Loucy (cell line): ENCODE measurements at regions not wholly inside any gene's neighbourhood (a gene's known extent, or its start where the extent isn't known, plus 50 kb on each side); places are given as distances from the start of the nearest gene placed in this dataset.

Experiments
- H2AFZ ChIP-seq: fragments of 200-600 bp; sonication (generic); 2 replicates; pipeline ENCODE4 v1.6.0; 2016; ENCODE audit warnings: antibody characterized with exemption, mild to moderate bottlenecking, low read length, moderate library complexity
- H3F3A ChIP-seq: fragments of 200-600 bp; 2 replicates; pipeline ENCODE4 v1.6.0; 2016; ENCODE audit warnings: antibody characterized with exemption, low read depth, mild to moderate bottlenecking
- H3K27me3 ChIP-seq: fragments of 200-600 bp; sonication (generic); 2 replicates; pipeline ENCODE4 v1.6.1; 2014; ENCODE audit warnings: low read length, mild to moderate bottlenecking; ENCODE audit not compliant: insufficient read depth, poor library complexity, severe bottlenecking
- H3K36me3 ChIP-seq: fragments of 200-600 bp; sonication (generic); 2 replicates; pipeline ENCODE4 v1.6.1; 2016; ENCODE audit warnings: low read length; ENCODE audit not compliant: insufficient read depth
- H3K4me1 ChIP-seq: fragments of 200-600 bp; sonication (generic); 2 replicates; pipeline ENCODE4 v1.5.1; 2014; ENCODE audit warnings: low read length, mild to moderate bottlenecking; ENCODE audit not compliant: insufficient read depth, poor library complexity, severe bottlenecking
- H3K4me2 ChIP-seq: fragments of 200-600 bp; sonication (generic); 2 replicates; pipeline ENCODE4 v1.6.0; 2014; ENCODE audit warnings: antibody characterized with exemption, low read length, low read depth, mild to moderate bottlenecking; ENCODE audit not compliant: poor library complexity, severe bottlenecking
- H3K4me3 ChIP-seq: fragments of 200-600 bp; sonication (generic); 2 replicates; pipeline ENCODE4 v1.5.1; 2014; ENCODE audit warnings: low read length, mild to moderate bottlenecking, mixed read lengths; ENCODE audit not compliant: poor library complexity, severe bottlenecking
- H3K79me2 ChIP-seq: fragments of 200-600 bp; sonication (generic); 2 replicates; pipeline ENCODE4 v1.6.1; 2014; ENCODE audit warnings: low read length; ENCODE audit not compliant: insufficient read depth
- H3K9ac ChIP-seq: fragments of 200-600 bp; sonication (generic); 2 replicates; pipeline ENCODE4 v1.6.0; 2014; ENCODE audit warnings: mild to moderate bottlenecking, low read depth, low read length, moderate library complexity; ENCODE audit not compliant: poor library complexity, severe bottlenecking
- H3K9me2 ChIP-seq: fragments of 200-600 bp; sonication (generic); replicated peaks from 2 replicates; pipeline ENCODE4 v1.6.1; 2016; ENCODE audit warnings: low read depth, low read length, mixed read lengths
- H3K9me3 ChIP-seq: fragments of 200-600 bp; sonication (generic); 2 replicates; pipeline ENCODE4 v1.6.1; 2014; ENCODE audit warnings: mild to moderate bottlenecking, antibody characterized with exemption, low read length, low read depth; ENCODE audit not compliant: insufficient read depth
- H4K20me1 ChIP-seq: fragments of 200-600 bp; sonication (generic); 2 replicates; pipeline ENCODE4 v1.6.0; 2014; ENCODE audit warnings: antibody characterized with exemption, low read length, mild to moderate bottlenecking; ENCODE audit not compliant: insufficient read depth, poor library complexity, severe bottlenecking
- CTCF ChIP-seq: fragments of 200-600 bp; sonication (generic); conservative IDR thresholded peaks from 2 replicates; pipeline ENCODE4 v1.5.1; 2014; ENCODE audit warnings: mild to moderate bottlenecking, antibody characterized with exemption, low read length
- EZH2phosphoT487 ChIP-seq: fragments of 200-600 bp; IDR thresholded peaks from 2 replicates; pipeline ENCODE4 v1.6.1; 2018; ENCODE audit warnings: antibody characterized with exemption, mild to moderate bottlenecking, moderate library complexity, borderline replicate concordance

- Histone ChIP-seq H3K79me2 (no peaks in the 10 kb centered on the region), H3K4me2 (no peak overlapping the region), H3K9ac (no peak overlapping the region), H2AFZ (no peak overlapping the region), H3F3A (no peaks in the 10 kb centered on the region), H3K4me3 (no peak overlapping the region), H3K36me3 (no peaks in the 10 kb centered on the region), H3K4me1 (peaks cover 3% of the 10 kb centered on the region), H3K9me3 (no peaks in the 10 kb centered on the region), H3K27me3 (no peaks in the 10 kb centered on the region), H4K20me1 (no peaks in the 10 kb centered on the region), H3K9me2 (no peaks in the 10 kb centered on the region)
- no peak for TF ChIP-seq EZH2phosphoT487
Observed at GRCh38 chr14:56023661-56024081, 94.5 kb upstream of the PELI2 start.

GRCh38 chr14:56025191-56025590 is 93.0 kb upstream of the PELI2 start:
- TF ChIP-seq EZH2phosphoT487 (no peak), CTCF (no peak)
- Histone ChIP-seq H3K27me3 (no peaks in the 10 kb centered on the region), H3K9me2 (no peaks in the 10 kb centered on the region), H3K9ac (no peak overlapping the region), H3K79me2 (no peaks in the 10 kb centered on the region), H3K4me3 (no peak overlapping the region), H3K4me2 (no peak overlapping the region), H3F3A (no peaks in the 10 kb centered on the region), H3K9me3 (no peaks in the 10 kb centered on the region), H4K20me1 (no peaks in the 10 kb centered on the region), H2AFZ (no peak overlapping the region), H3K4me1 (peaks cover 3% of the 10 kb centered on the region), H3K36me3 (no peaks in the 10 kb centered on the region)

GRCh38 chr14:56026506-56026905 is 91.7 kb upstream of the PELI2 start:
- H3K9me3 ChIP-seq, result no peaks in the 10 kb centered on the region
- no peak overlapping the region for H3K9ac ChIP-seq
- TF ChIP-seq EZH2phosphoT487 (no peak), CTCF (no peak)
- H3F3A ChIP-seq, result no peaks in the 10 kb centered on the region
- no peaks in the 10 kb centered on the region for H4K20me1 ChIP-seq
- H3K4me2 ChIP-seq, result no peak overlapping the region
- no peak overlapping the region for H2AFZ ChIP-seq
- peaks cover 3% of the 10 kb centered on the region for H3K4me1 ChIP-seq
- no peaks in the 10 kb centered on the region for H3K79me2 ChIP-seq
- H3K36me3 ChIP-seq, result no peaks in the 10 kb centered on the region
- no peaks in the 10 kb centered on the region for H3K9me2 ChIP-seq
- H3K4me3 ChIP-seq, result no peak overlapping the region
- H3K27me3 ChIP-seq, result no peaks in the 10 kb centered on the region

DNA sequence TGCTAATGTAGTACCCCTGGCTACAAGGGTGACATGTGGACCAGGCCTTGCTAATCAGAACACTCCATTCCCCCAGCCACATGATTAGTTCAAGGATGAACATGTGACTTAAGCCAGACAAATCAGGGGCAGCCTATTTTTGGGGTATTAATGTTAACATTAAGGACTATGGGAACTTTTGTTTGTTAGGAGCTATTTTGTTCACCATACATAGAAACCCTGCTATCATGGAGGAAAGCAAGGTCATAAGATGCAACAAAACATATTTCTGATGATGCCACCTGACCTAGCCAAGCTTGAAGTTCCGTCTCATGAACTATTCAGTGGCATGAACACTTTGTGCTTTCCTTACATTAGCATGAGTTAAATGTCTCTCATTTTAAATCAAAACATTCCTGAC is 90.8 kb upstream of the PELI2 start:
- TF ChIP-seq CTCF, result no peak
- TF ChIP-seq EZH2phosphoT487, result no peak
- H3K27me3 ChIP-seq, result no peaks in the 10 kb centered on the region
- no peak overlapping the region for H3K4me3 ChIP-seq
- H3K9ac ChIP-seq, result no peak overlapping the region
- H3K9me3 ChIP-seq, result no peaks in the 10 kb centered on the region
- no peaks in the 10 kb centered on the region for H4K20me1 ChIP-seq
- H3K9me2 ChIP-seq, result no peaks in the 10 kb centered on the region
- no peaks in the 10 kb centered on the region for H3K36me3 ChIP-seq
- H3F3A ChIP-seq, result no peaks in the 10 kb centered on the region
- no peak overlapping the region for H2AFZ ChIP-seq
- no peaks in the 10 kb centered on the region for H3K79me2 ChIP-seq
- peaks cover 3% of the 10 kb centered on the region for H3K4me1 ChIP-seq
- no peak overlapping the region for H3K4me2 ChIP-seq
